ENCODE measurements at regions not wholly inside any gene's neighbourhood (a gene's known extent, or its start where the extent isn't known, plus 50 kb on each side); places are given as distances from the start of the nearest gene placed in this dataset.

DNA sequence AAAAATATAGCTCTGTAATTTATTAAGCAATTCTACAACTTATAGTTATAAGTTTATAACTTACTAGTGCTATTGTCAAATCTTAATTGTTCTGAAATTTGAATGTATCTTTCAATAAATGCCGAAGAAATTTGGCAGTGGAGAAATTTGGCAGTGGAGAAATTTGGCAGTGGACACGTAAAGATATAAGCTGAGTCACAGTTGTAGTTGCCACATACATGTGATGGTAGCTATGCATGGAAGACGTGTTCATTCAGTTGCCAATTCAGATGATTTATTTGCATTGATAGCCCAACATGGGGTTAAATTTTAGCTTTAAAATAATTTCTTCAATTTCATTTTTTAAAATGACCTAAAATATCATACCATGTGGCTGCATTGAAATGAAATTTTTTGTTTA lies 127.8 kb upstream of the NR4A3 start:
- no peak for TF ChIP-seq POLR2A (IDR thresholded peaks at IDR 0.05)
- TF ChIP-seq, protein P1, sequence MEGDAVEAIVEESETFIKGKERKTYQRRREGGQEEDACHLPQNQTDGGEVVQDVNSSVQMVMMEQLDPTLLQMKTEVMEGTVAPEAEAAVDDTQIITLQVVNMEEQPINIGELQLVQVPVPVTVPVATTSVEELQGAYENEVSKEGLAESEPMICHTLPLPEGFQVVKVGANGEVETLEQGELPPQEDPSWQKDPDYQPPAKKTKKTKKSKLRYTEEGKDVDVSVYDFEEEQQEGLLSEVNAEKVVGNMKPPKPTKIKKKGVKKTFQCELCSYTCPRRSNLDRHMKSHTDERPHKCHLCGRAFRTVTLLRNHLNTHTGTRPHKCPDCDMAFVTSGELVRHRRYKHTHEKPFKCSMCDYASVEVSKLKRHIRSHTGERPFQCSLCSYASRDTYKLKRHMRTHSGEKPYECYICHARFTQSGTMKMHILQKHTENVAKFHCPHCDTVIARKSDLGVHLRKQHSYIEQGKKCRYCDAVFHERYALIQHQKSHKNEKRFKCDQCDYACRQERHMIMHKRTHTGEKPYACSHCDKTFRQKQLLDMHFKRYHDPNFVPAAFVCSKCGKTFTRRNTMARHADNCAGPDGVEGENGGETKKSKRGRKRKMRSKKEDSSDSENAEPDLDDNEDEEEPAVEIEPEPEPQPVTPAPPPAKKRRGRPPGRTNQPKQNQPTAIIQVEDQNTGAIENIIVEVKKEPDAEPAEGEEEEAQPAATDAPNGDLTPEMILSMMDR (IDR thresholded peaks at IDR 0.05), result no peak
